BLaER1 treated with 17β-estradiol and CSF1 and Interleukin-3, amounts not matched to agents 10 nM and 100 nM (cell line): ENCODE measurements at regions not wholly inside any gene's neighbourhood (a gene's known extent, or its start where the extent isn't known, plus 50 kb on each side); places are given as distances from the start of the nearest gene placed in this dataset.

Source experiments
- H3K27ac ChIP-seq, 11 experiments: shearing (Covaris generic); formaldehyde crosslinking; 2 replicates each; pipeline ENCODE4 v1.8.1; 2022
- H3K27me3 ChIP-seq, 11 experiments: shearing (Covaris generic); formaldehyde crosslinking; 2 replicates each; pipeline ENCODE4 v1.8.1; 2022
- H3K36me3 ChIP-seq, 11 experiments: shearing (Covaris generic); formaldehyde crosslinking; 2 replicates each; pipeline ENCODE4 v1.8.1; 2022
- H3K4me1 ChIP-seq, 10 experiments: shearing (Covaris generic); formaldehyde crosslinking; 2 replicates each; pipeline ENCODE4 v1.8.1; 2022
- H3K4me2 ChIP-seq, 11 experiments: shearing (Covaris generic); formaldehyde crosslinking; 2 replicates each; pipeline ENCODE4 v1.8.1; 2022
- H3K4me3 ChIP-seq, 10 experiments: shearing (Covaris generic); formaldehyde crosslinking; 2 replicates each; pipeline ENCODE4 v1.8.1; 2022
- H3K9ac ChIP-seq, 11 experiments: shearing (Covaris generic); formaldehyde crosslinking; 2 replicates each; pipeline ENCODE4 v1.8.1; 2022
- H3K9me3 ChIP-seq, 11 experiments: shearing (Covaris generic); formaldehyde crosslinking; replicated peaks in 1 of 11; 2 replicates each; pipeline ENCODE4 v1.8.1; 2022
- H4K20me1 ChIP-seq, 11 experiments: shearing (Covaris generic); formaldehyde crosslinking; 2 replicates each; pipeline ENCODE4 v1.8.1; 2022
- Cebpa-rat ChIP-seq, 11 experiments: shearing (Covaris generic); IDR thresholded peaks; 2 replicates each; pipeline ENCODE4 v1.8.1; 2022

GRCh38 chr6:9540126-9540525 is 874.7 kb downstream of the TFAP2A start:
- no peak overlapping the region for H3K4me3 ChIP-seq
- H3K4me1 ChIP-seq = 0 out of 20 replicates have a peak, but pooled peaks cover 0 to 9% (median 0%) of the 10 kb centered on the region in 10 experiments
- H3K9ac ChIP-seq = no peak overlapping the region
- H3K4me2 ChIP-seq = no peak overlapping the region
- H4K20me1 ChIP-seq = no peaks in the 10 kb centered on the region
- H3K27me3 ChIP-seq = no peaks in the 10 kb centered on the region
- H3K27ac ChIP-seq = no peak overlapping the region
- no peak for TF ChIP-seq Cebpa-rat (IDR thresholded peaks at IDR 0.05)
- no peaks in the 10 kb centered on the region for H3K36me3 ChIP-seq
- H3K9me3 ChIP-seq = no peaks in the 10 kb centered on the region

DNA sequence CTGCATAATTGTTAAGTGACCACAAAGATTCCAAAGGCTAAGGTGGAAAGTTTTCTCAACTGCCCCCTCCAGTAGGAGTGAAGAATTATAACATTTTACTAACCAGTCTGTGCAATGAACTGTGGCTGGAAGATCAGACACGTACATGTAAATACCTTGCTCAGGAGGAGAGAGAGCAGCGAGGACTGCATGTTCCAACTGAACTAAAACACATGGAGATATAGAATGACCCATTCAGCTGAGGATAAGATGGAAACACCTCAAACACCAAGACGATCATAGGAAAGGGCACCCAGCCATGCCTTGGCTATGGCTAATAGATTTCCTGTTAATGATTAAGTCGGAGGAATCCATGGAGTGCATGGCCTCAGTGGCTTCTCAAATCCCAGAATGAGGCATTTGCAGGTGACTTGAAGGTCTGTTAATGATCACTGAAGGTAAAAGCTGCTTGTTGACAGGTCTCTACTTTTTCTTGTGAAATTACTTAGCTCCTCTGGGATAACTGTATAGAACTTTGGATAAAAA is 875.6 kb downstream of the TFAP2A start:
- no peak overlapping the region for H3K4me2 ChIP-seq
- no peak overlapping the region for H3K27ac ChIP-seq
- no peaks in the 10 kb centered on the region for H3K36me3 ChIP-seq
- H3K27me3 ChIP-seq = no peaks in the 10 kb centered on the region
- H3K9ac ChIP-seq = no peak overlapping the region
- no peak overlapping the region for H3K4me3 ChIP-seq
- H4K20me1 ChIP-seq = no peaks in the 10 kb centered on the region
- no peak for TF ChIP-seq Cebpa-rat (IDR thresholded peaks at IDR 0.05)
- 0 out of 20 replicates have a peak, but pooled peaks cover 0 to 9% (median 0%) of the 10 kb centered on the region in 10 experiments for H3K4me1 ChIP-seq
- H3K9me3 ChIP-seq = no peaks in the 10 kb centered on the region

GRCh38 chr6:9537381-9537780 is 877.5 kb downstream of the TFAP2A start:
- H3K36me3 ChIP-seq = no peaks in the 10 kb centered on the region
- TF ChIP-seq Cebpa-rat (IDR thresholded peaks at IDR 0.05) = no peak

GRCh38 chr6:9535106-9535505 is 879.8 kb downstream of the TFAP2A start:
- Histone ChIP-seq H4K20me1 (no peaks in the 10 kb centered on the region), H3K4me3 (no peak overlapping the region), H3K4me1 (0 out of 20 replicates have a peak, but pooled peaks cover 0 to 9% (median 0%) of the 10 kb centered on the region in 10 experiments), H3K36me3 (no peaks in the 10 kb centered on the region), H3K9me3 (0 out of 22 replicates have a peak, but pooled peaks cover 0 to 3% (median 0%) of the 10 kb centered on the region in 11 experiments), H3K27me3 (no peaks in the 10 kb centered on the region), H3K27ac (no peak overlapping the region), H3K9ac (no peak overlapping the region), H3K4me2 (no peak overlapping the region)
- no peak for TF ChIP-seq Cebpa-rat (IDR thresholded peaks at IDR 0.05)

More at GRCh38 chr6:9537381-9537780, 877.5 kb downstream of the TFAP2A start:
- H3K27me3 ChIP-seq = no peaks in the 10 kb centered on the region
- 0 out of 20 replicates have a peak, but pooled peaks cover 0 to 9% (median 0%) of the 10 kb centered on the region in 10 experiments for H3K4me1 ChIP-seq
- H4K20me1 ChIP-seq = no peaks in the 10 kb centered on the region
- H3K9me3 ChIP-seq = 0 out of 22 replicates have a peak, but pooled peaks cover 0 to under 1% (median 0%) of the 10 kb centered on the region in 11 experiments
- H3K27ac ChIP-seq = no peak overlapping the region
- no peak overlapping the region for H3K4me3 ChIP-seq
- 0 out of 22 replicates have a peak overlapping the region, but pooled peaks of 1 of the 11 experiments have one; percentile 4 for H3K4me2 ChIP-seq
- no peak overlapping the region for H3K9ac ChIP-seq

- no peaks in the 10 kb centered on the region for H4K20me1 ChIP-seq
- H3K36me3 ChIP-seq = no peaks in the 10 kb centered on the region
- H3K4me1 ChIP-seq = peaks cover 0 to 9% (median 0%) of the 10 kb centered on the region in 10 experiments; a peak in 2 of 20 replicates
- H3K27me3 ChIP-seq = no peaks in the 10 kb centered on the region
- TF ChIP-seq Cebpa-rat (IDR thresholded peaks at IDR 0.05) = no peak
- H3K4me2 ChIP-seq = no peak overlapping the region
- H3K9me3 ChIP-seq = 0 out of 22 replicates have a peak, but pooled peaks cover 0 to 3% (median 0%) of the 10 kb centered on the region in 11 experiments
- H3K4me3 ChIP-seq = no peak overlapping the region
- no peak overlapping the region for H3K27ac ChIP-seq
- no peak overlapping the region for H3K9ac ChIP-seq
Measured at GRCh38 chr6:9532621-9533557, 882.0 kb downstream of the TFAP2A start.

GRCh38 chr6:9527679-9528286 is 887.1 kb downstream of the TFAP2A start:
- no peaks in the 10 kb centered on the region for H3K36me3 ChIP-seq
- no peaks in the 10 kb centered on the region for H3K27me3 ChIP-seq
- H3K27ac ChIP-seq = no peak overlapping the region
- H3K4me2 ChIP-seq = peak overlapping the region in 1 of 11 experiments; percentile 9; a peak in 1 of 22 replicates
- no peak overlapping the region for H3K4me3 ChIP-seq
- no peaks in the 10 kb centered on the region for H4K20me1 ChIP-seq
- peak in 8 of 11 experiments; percentile 31 to 81 (median 67); a peak in 11 of 22 replicates for TF ChIP-seq Cebpa-rat (IDR thresholded peaks at IDR 0.05)
- 0 out of 22 replicates have a peak, but pooled peaks cover 0 to 3% (median 0%) of the 10 kb centered on the region in 11 experiments for H3K9me3 ChIP-seq
- H3K4me1 ChIP-seq = peaks cover 0 to 9% (median 0%) of the 10 kb centered on the region in 10 experiments; a peak in 2 of 20 replicates
- no peak overlapping the region for H3K9ac ChIP-seq

- H3K9ac ChIP-seq = no peak overlapping the region
- H3K27me3 ChIP-seq = no peaks in the 10 kb centered on the region
- H3K9me3 ChIP-seq = no peaks in the 10 kb centered on the region
- no peak overlapping the region for H3K27ac ChIP-seq
- TF ChIP-seq Cebpa-rat (IDR thresholded peaks at IDR 0.05) = no peak
- peaks cover 0 to 23% (median 0%) of the 10 kb centered on the region in 10 experiments; a peak in 6 of 20 replicates for H3K4me1 ChIP-seq
- no peak overlapping the region for H3K4me3 ChIP-seq
- no peaks in the 10 kb centered on the region for H4K20me1 ChIP-seq
- H3K4me2 ChIP-seq = no peak overlapping the region
- no peaks in the 10 kb centered on the region for H3K36me3 ChIP-seq
Measured at GRCh38 chr6:9523462-9523861, 891.4 kb downstream of the TFAP2A start.

DNA sequence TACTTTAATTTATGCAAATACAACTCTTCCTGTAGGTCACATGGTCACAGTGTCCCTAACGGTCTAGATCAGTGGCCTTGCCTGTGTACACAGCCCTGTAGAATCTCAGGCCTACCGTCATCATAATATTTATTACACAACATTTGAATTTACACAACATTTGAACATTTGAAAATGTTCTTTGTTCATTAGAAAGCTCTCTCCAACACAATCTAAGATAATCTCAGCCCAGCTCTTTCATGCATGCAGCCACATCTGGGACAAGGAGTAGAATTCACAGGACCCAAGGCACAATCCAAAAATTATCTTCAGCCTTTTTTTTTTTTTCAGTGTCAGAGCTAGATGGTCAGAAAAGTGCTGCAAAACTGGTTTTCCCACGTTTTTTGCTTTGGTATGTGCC is 892.8 kb downstream of the TFAP2A start:
- Histone ChIP-seq H3K4me3 (no peak overlapping the region), H3K27ac (no peak overlapping the region), H3K36me3 (no peaks in the 10 kb centered on the region), H4K20me1 (no peaks in the 10 kb centered on the region), H3K9ac (no peak overlapping the region), H3K4me2 (no peak overlapping the region), H3K27me3 (no peaks in the 10 kb centered on the region), H3K4me1 (peaks cover 0 to 17% (median 0%) of the 10 kb centered on the region in 10 experiments; a peak in 6 of 20 replicates), H3K9me3 (no peaks in the 10 kb centered on the region)
- TF ChIP-seq Cebpa-rat (IDR thresholded peaks at IDR 0.05) = no peak

- no peaks in the 10 kb centered on the region for H3K9me3 ChIP-seq
- H3K27me3 ChIP-seq = no peaks in the 10 kb centered on the region
- peaks cover 0 to 17% (median 0%) of the 10 kb centered on the region in 10 experiments; a peak in 6 of 20 replicates for H3K4me1 ChIP-seq
- no peak for TF ChIP-seq Cebpa-rat (IDR thresholded peaks at IDR 0.05)
- no peaks in the 10 kb centered on the region for H4K20me1 ChIP-seq
- H3K4me3 ChIP-seq = no peak overlapping the region
- peak overlapping the region in 3 of 11 experiments; percentile 11 to 48 (median 39); a peak in 5 of 22 replicates for H3K4me2 ChIP-seq
- H3K27ac ChIP-seq = no peak overlapping the region
- H3K9ac ChIP-seq = no peak overlapping the region
- no peaks in the 10 kb centered on the region for H3K36me3 ChIP-seq
Measured at GRCh38 chr6:9521152-9521530, 893.7 kb downstream of the TFAP2A start.
